GM10266 (cell line): ENCODE measurements at regions not wholly inside any gene's neighbourhood (a gene's known extent, or its start where the extent isn't known, plus 50 kb on each side); places are given as distances from the start of the nearest gene placed in this dataset.

Source experiments
- DNase-seq: peaks from one replicate; pipeline ENCODE4 v3.0.0; 2012; ENCODE audit errors: extremely low spot score
- CTCF ChIP-seq: IDR thresholded peaks from 2 replicates; pipeline ENCODE4 v1.5.1; 2012; ENCODE audit warnings: mild to moderate bottlenecking, low read depth; ENCODE audit not compliant: control insufficient read depth, insufficient read depth; ENCODE audit errors: missing control alignments

- DNase-seq: no peak
- no peak for TF ChIP-seq CTCF
Observed at GRCh38 chr2:157106950-157107349, 150.6 kb upstream of the GALNT5 start.

GRCh38 chr2:157107460-157107859 is 150.0 kb upstream of the GALNT5 start:
- no peak for TF ChIP-seq CTCF

GRCh38 chr2:157107877-157108276 is 149.6 kb upstream of the GALNT5 start:
- no peak for DNase-seq
- TF ChIP-seq CTCF: no peak

More at GRCh38 chr2:157107460-157107859, 150.0 kb upstream of the GALNT5 start:
- no peak for DNase-seq

GRCh38 chr2:157122776-157123175 is 134.7 kb upstream of the GALNT5 start:
- no peak for DNase-seq
- no peak for TF ChIP-seq CTCF

- no peak for TF ChIP-seq CTCF
- no peak for DNase-seq
Observed at GRCh38 chr2:157124731-157125130, 132.8 kb upstream of the GALNT5 start.

GRCh38 chr2:157125685-157126084 is 131.8 kb upstream of the GALNT5 start:
- no peak for DNase-seq

More at GRCh38 chr2:157125685-157126084, 131.8 kb upstream of the GALNT5 start:
- TF ChIP-seq CTCF: no peak
